AG09309 (cell line): ENCODE measurements at regions not wholly inside any gene's neighbourhood (a gene's known extent, or its start where the extent isn't known, plus 50 kb on each side); places are given as distances from the start of the nearest gene placed in this dataset.

Experiments
- DNase-seq: peaks from one replicate; pipeline ENCODE4 v3.0.0-alpha.2; 2010; ENCODE audit warnings: low read depth
- H3K4me3 ChIP-seq: 2 replicates; pipeline ENCODE4 v1.5.1; 2011; ENCODE audit warnings: mild to moderate bottlenecking, low read depth, low read length, moderate library complexity; ENCODE audit not compliant: control insufficient read depth
- CTCF ChIP-seq: IDR thresholded peaks from 2 replicates; pipeline ENCODE4 v1.5.1; 2011; ENCODE audit warnings: mild to moderate bottlenecking, low read depth, low read length, inconsistent platforms; ENCODE audit not compliant: insufficient read depth, control insufficient read depth; ENCODE audit errors: missing control alignments

- H3K4me3 ChIP-seq, result no peak overlapping the region
- TF ChIP-seq CTCF, result no peak
- DNase-seq, result no peak
Measured at GRCh38 chr11:106409671-106410070, 332.2 kb downstream of the AASDHPPT start.

DNA sequence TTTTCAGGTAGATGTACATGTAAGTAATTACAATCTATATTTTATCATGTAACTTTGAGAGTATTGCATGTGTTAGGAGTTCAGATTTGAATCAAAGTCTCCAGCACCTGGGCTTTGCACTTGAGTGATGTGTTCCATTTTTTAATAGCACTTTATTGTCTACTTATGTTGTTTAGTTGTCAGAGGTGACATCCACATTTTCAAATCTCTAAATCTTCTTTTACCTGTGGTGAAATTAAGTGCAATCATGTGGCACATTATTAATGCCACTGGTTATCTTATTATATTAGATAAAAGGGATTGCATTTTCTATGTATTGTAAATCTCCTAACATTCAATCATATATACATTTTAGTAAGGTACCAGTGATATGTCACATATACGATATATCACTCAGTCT is 333.4 kb downstream of the AASDHPPT start:
- H3K4me3 ChIP-seq, result no peak overlapping the region
- no peak for TF ChIP-seq CTCF
- DNase-seq, result no peak

- no peak for DNase-seq
- H3K4me3 ChIP-seq, result no peak overlapping the region
- TF ChIP-seq CTCF, result no peak
Measured at GRCh38 chr11:106413222-106413621, 335.8 kb downstream of the AASDHPPT start.

- DNase-seq, result no peak
- TF ChIP-seq CTCF, result no peak
- no peak overlapping the region for H3K4me3 ChIP-seq
Measured at GRCh38 chr11:106415510-106415909, 338.0 kb downstream of the AASDHPPT start.

DNA sequence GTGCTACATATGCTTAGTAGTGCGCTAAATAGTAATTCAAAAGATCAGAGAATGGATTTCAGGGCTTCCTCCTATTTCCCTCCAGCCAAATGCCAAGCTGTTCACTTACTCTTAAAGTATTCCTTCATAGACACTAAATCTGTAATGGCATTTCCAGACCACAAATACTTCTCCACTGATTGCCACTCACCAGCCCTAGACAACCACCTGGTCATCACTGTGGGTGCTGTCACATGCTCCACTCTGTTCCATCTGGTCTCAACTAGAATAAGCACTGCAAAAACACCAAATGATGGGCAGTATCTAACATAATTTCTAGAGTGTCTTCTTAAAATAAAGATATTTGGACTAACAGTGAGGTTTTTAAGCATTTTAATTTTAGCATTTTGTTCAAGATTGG is 341.3 kb downstream of the AASDHPPT start:
- no peak overlapping the region for H3K4me3 ChIP-seq
- no peak for DNase-seq
- no peak for TF ChIP-seq CTCF

GRCh38 chr11:106420048-106420665 is 342.7 kb downstream of the AASDHPPT start:
- no peak overlapping the region for H3K4me3 ChIP-seq
- no peak for DNase-seq
- TF ChIP-seq CTCF, result no peak

- no peak overlapping the region for H3K4me3 ChIP-seq
- no peak for DNase-seq
- TF ChIP-seq CTCF, result no peak
Measured at GRCh38 chr11:106420686-106421085, 343.2 kb downstream of the AASDHPPT start.
